ENCODE measurements at regions not wholly inside any gene's neighbourhood (a gene's known extent, or its start where the extent isn't known, plus 50 kb on each side); places are given as distances from the start of the nearest gene placed in this dataset.

DNA sequence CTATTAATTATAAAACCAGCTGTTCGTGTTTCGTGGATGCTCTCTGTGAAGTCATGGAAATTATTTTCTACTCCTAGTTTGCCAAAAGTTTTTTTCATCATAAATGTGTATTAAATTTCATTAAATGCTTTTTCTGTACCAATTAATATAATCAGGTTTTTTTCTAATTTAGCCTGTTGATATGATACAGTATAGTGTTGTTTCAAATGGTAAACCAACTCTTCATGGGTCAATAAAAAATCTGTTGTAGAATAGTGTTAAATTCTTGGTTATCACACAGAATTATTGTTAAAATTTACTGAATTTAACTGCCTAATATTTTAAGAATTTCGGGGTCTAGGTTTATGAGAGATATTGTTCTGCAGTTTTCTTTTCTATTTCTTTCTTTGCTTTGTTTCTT is 505.9 kb upstream of the MANEA start:
- peaks cover 2% of the 10 kb centered on the region for H3K9me3 Mint-ChIP-seq
- no peaks in the 10 kb centered on the region for H3K27me3 Mint-ChIP-seq
- no peak for DNase-seq
- no peak overlapping the region for H3K27ac Mint-ChIP-seq
- H3K4me3 Mint-ChIP-seq = no peak overlapping the region
- no peaks in the 10 kb centered on the region for H3K4me1 Mint-ChIP-seq
- H3K36me3 Mint-ChIP-seq = no peaks in the 10 kb centered on the region

GRCh38 chr6:95078457-95078856 is 498.9 kb upstream of the MANEA start:
- Mint-ChIP-seq H3K36me3 (no peaks in the 10 kb centered on the region), H3K4me3 (no peak overlapping the region), H3K9me3 (no peaks in the 10 kb centered on the region), H3K27me3 (no peaks in the 10 kb centered on the region), H3K27ac (no peak overlapping the region), H3K4me1 (no peaks in the 10 kb centered on the region)
- DNase-seq = no peak

- H3K27ac Mint-ChIP-seq = no peak overlapping the region
- no peaks in the 10 kb centered on the region for H3K36me3 Mint-ChIP-seq
- no peaks in the 10 kb centered on the region for H3K27me3 Mint-ChIP-seq
- H3K4me3 Mint-ChIP-seq = no peak overlapping the region
- DNase-seq = no peak
- H3K9me3 Mint-ChIP-seq = no peaks in the 10 kb centered on the region
- H3K4me1 Mint-ChIP-seq = no peaks in the 10 kb centered on the region
Observed at GRCh38 chr6:95081231-95081630, 496.1 kb upstream of the MANEA start.

GRCh38 chr6:95081949-95082348 is 495.4 kb upstream of the MANEA start:
- DNase-seq = no peak
- Mint-ChIP-seq H3K27me3 (no peaks in the 10 kb centered on the region), H3K9me3 (no peaks in the 10 kb centered on the region), H3K4me1 (no peaks in the 10 kb centered on the region), H3K27ac (no peak overlapping the region), H3K4me3 (no peak overlapping the region), H3K36me3 (no peaks in the 10 kb centered on the region)

GRCh38 chr6:95083506-95083905 is 493.8 kb upstream of the MANEA start:
- Mint-ChIP-seq H3K27me3 (no peaks in the 10 kb centered on the region), H3K27ac (no peak overlapping the region), H3K36me3 (no peaks in the 10 kb centered on the region), H3K4me3 (no peak overlapping the region), H3K4me1 (no peaks in the 10 kb centered on the region), H3K9me3 (no peaks in the 10 kb centered on the region)
- DNase-seq = no peak

DNA sequence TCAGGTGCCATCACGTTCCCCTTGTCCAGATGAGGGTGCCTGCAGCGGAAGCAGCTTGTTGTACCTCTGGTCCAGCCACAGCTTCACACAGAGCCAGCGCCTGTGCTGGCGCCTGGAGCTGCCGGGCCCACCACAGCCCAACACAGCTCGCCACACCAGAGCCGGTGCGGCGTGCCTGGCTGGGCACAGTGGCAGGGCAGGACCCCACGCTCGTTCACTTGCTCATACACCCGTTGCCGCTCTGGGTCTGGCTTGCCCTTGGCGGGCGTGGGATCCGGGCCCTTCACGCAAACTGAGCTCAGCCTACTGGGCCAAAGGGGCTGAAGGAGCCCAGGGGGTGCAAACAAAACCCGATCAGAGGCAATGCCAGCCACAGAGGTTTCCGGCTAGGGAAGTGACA is 492.5 kb upstream of the MANEA start:
- DNase-seq = no peak
- H3K4me1 Mint-ChIP-seq = no peaks in the 10 kb centered on the region
- H3K27me3 Mint-ChIP-seq = no peaks in the 10 kb centered on the region
- no peak overlapping the region for H3K4me3 Mint-ChIP-seq
- no peaks in the 10 kb centered on the region for H3K9me3 Mint-ChIP-seq
- no peaks in the 10 kb centered on the region for H3K36me3 Mint-ChIP-seq
- H3K27ac Mint-ChIP-seq = no peak overlapping the region

- H3K27me3 Mint-ChIP-seq = no peaks in the 10 kb centered on the region
- H3K4me3 Mint-ChIP-seq = no peak overlapping the region
- no peak overlapping the region for H3K27ac Mint-ChIP-seq
- no peak for DNase-seq
- H3K4me1 Mint-ChIP-seq = no peaks in the 10 kb centered on the region
- H3K36me3 Mint-ChIP-seq = no peaks in the 10 kb centered on the region
- no peaks in the 10 kb centered on the region for H3K9me3 Mint-ChIP-seq
Observed at GRCh38 chr6:95087394-95088097, 489.8 kb upstream of the MANEA start.

GRCh38 chr6:95091823-95092436 is 485.4 kb upstream of the MANEA start:
- Mint-ChIP-seq H3K4me3 (no peak overlapping the region), H3K27ac (no peak overlapping the region), H3K9me3 (no peaks in the 10 kb centered on the region), H3K27me3 (no peaks in the 10 kb centered on the region), H3K4me1 (no peaks in the 10 kb centered on the region), H3K36me3 (no peaks in the 10 kb centered on the region)
- DNase-seq = no peak

GRCh38 chr6:95093154-95093553 is 484.2 kb upstream of the MANEA start:
- no peaks in the 10 kb centered on the region for H3K36me3 Mint-ChIP-seq
- DNase-seq = no peak
- H3K9me3 Mint-ChIP-seq = no peaks in the 10 kb centered on the region
- no peaks in the 10 kb centered on the region for H3K27me3 Mint-ChIP-seq
- no peak overlapping the region for H3K27ac Mint-ChIP-seq
- H3K4me1 Mint-ChIP-seq = no peaks in the 10 kb centered on the region
- H3K4me3 Mint-ChIP-seq = no peak overlapping the region

- Mint-ChIP-seq H3K9me3 (no peaks in the 10 kb centered on the region), H3K36me3 (no peaks in the 10 kb centered on the region), H3K27me3 (no peaks in the 10 kb centered on the region), H3K27ac (no peak overlapping the region), H3K4me3 (no peak overlapping the region), H3K4me1 (no peaks in the 10 kb centered on the region)
- no peak for DNase-seq
Observed at GRCh38 chr6:95094751-95095663, 482.3 kb upstream of the MANEA start.

- Mint-ChIP-seq H3K27me3 (no peaks in the 10 kb centered on the region), H3K4me3 (no peak overlapping the region), H3K4me1 (no peaks in the 10 kb centered on the region), H3K27ac (no peak overlapping the region), H3K9me3 (no peaks in the 10 kb centered on the region), H3K36me3 (no peaks in the 10 kb centered on the region)
- no peak for DNase-seq
Observed at GRCh38 chr6:95095855-95096254, 481.5 kb upstream of the MANEA start.

GRCh38 chr6:95099410-95099809 is 477.9 kb upstream of the MANEA start:
- no peak for DNase-seq
- H3K4me3 Mint-ChIP-seq = no peak overlapping the region
- H3K9me3 Mint-ChIP-seq = no peaks in the 10 kb centered on the region
- H3K4me1 Mint-ChIP-seq = no peaks in the 10 kb centered on the region
- no peak overlapping the region for H3K27ac Mint-ChIP-seq
- no peaks in the 10 kb centered on the region for H3K36me3 Mint-ChIP-seq
- H3K27me3 Mint-ChIP-seq = no peaks in the 10 kb centered on the region

- Mint-ChIP-seq H3K4me1 (no peaks in the 10 kb centered on the region), H3K27ac (no peak overlapping the region), H3K9me3 (no peaks in the 10 kb centered on the region), H3K36me3 (no peaks in the 10 kb centered on the region), H3K4me3 (no peak overlapping the region), H3K27me3 (no peaks in the 10 kb centered on the region)
- DNase-seq = no peak
Observed at GRCh38 chr6:95109212-95109611, 468.1 kb upstream of the MANEA start.

DNA sequence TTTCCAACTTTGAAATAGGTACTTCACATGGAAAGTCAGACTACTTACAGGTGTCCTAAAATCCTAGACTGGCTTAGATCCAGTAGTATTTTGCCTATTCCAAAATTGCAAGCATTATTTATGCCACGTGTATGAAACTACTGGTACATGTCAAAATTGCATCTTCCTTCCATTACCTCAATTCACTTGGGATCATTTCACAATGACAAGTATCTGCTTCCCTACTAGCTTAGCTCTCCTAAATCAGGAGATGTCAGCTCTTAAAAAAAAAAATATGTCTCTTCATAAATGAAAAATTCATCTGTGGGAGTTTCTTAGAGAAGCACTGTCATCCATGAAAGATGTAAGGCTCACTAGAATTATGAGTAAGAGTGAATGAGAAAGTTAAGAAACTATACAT is 466.6 kb upstream of the MANEA start:
- no peak for DNase-seq
- no peaks in the 10 kb centered on the region for H3K36me3 Mint-ChIP-seq
- no peaks in the 10 kb centered on the region for H3K9me3 Mint-ChIP-seq
- H3K4me1 Mint-ChIP-seq = no peaks in the 10 kb centered on the region
- no peak overlapping the region for H3K4me3 Mint-ChIP-seq
- no peak overlapping the region for H3K27ac Mint-ChIP-seq
- H3K27me3 Mint-ChIP-seq = no peaks in the 10 kb centered on the region

GRCh38 chr6:95117236-95117635 is 460.1 kb upstream of the MANEA start:
- Mint-ChIP-seq H3K4me3 (no peak overlapping the region), H3K9me3 (no peaks in the 10 kb centered on the region), H3K27me3 (peaks cover 2% of the 10 kb centered on the region), H3K4me1 (no peaks in the 10 kb centered on the region), H3K36me3 (no peaks in the 10 kb centered on the region), H3K27ac (no peak overlapping the region)
- DNase-seq = no peak

All from activated naive CD8-positive, alpha-beta T cell treated with anti-CD3 and anti-CD28 coated beads for 36 hours (primary cell).